ENCODE measurements at regions not wholly inside any gene's neighbourhood (a gene's known extent, or its start where the extent isn't known, plus 50 kb on each side); places are given as distances from the start of the nearest gene placed in this dataset.

- no peak for DNase-seq (ENCODE audit: low read depth)
- H3K4me3 ChIP-seq (ENCODE audit: low read depth, low read length), result no peak overlapping the region
- TF ChIP-seq CTCF (IDR thresholded peaks at IDR 0.05; ENCODE audit: low read depth, low read length, missing control alignments), result no peak
Measured at GRCh38 chr2:16051841-16052564, 111.7 kb downstream of the MYCN start.

GRCh38 chr2:16050908-16051489 lies 110.6 kb downstream of the MYCN start:
- H3K4me3 ChIP-seq (ENCODE audit: low read depth, low read length), result no peak overlapping the region
- no peak for TF ChIP-seq CTCF (IDR thresholded peaks at IDR 0.05; ENCODE audit: low read depth, low read length, missing control alignments)
- no peak for DNase-seq (ENCODE audit: low read depth)

GRCh38 chr2:16050261-16050907 lies 110.0 kb downstream of the MYCN start:
- no peak for TF ChIP-seq CTCF (IDR thresholded peaks at IDR 0.05; ENCODE audit: low read depth, low read length, missing control alignments)
- no peak for DNase-seq (ENCODE audit: low read depth)
- no peak overlapping the region for H3K4me3 ChIP-seq (ENCODE audit: low read depth, low read length)

- no peak for TF ChIP-seq CTCF (IDR thresholded peaks at IDR 0.05; ENCODE audit: low read depth, low read length, missing control alignments)
- no peak for DNase-seq (ENCODE audit: low read depth)
Measured at GRCh38 chr2:16049406-16049805, 109.1 kb downstream of the MYCN start.

GRCh38 chr2:16048466-16048865 lies 108.1 kb downstream of the MYCN start:
- no peak for TF ChIP-seq CTCF (IDR thresholded peaks at IDR 0.05; ENCODE audit: low read depth, low read length, missing control alignments)
- H3K4me3 ChIP-seq (ENCODE audit: low read depth, low read length), result no peak overlapping the region
- no peak for DNase-seq (ENCODE audit: low read depth)

More at GRCh38 chr2:16049406-16049805, 109.1 kb downstream of the MYCN start:
- no peak overlapping the region for H3K4me3 ChIP-seq (ENCODE audit: low read depth, low read length)

- DNase-seq (ENCODE audit: low read depth), result no peak
- TF ChIP-seq CTCF (IDR thresholded peaks at IDR 0.05; ENCODE audit: low read depth, low read length, missing control alignments), result no peak
- no peak overlapping the region for H3K4me3 ChIP-seq (ENCODE audit: low read depth, low read length)
Measured at GRCh38 chr2:16047701-16048100, 107.4 kb downstream of the MYCN start.

Measured in GM12864 (cell line).